HuH-7.5 (cell line): ENCODE measurements at regions not wholly inside any gene's neighbourhood (a gene's known extent, or its start where the extent isn't known, plus 50 kb on each side); places are given as distances from the start of the nearest gene placed in this dataset.
"Not testable (repeated sequence)": the region's sequence is repeated elsewhere in the genome, so short reads cannot be mapped to it uniquely, and the experiment has no call there.

ENCODE experiments used
- DNase-seq: peaks from one replicate; pipeline ENCODE4 v3.0.0; 2011; ENCODE audit warnings: low spot score

- peak; percentile 37 for DNase-seq
Measured at GRCh38 chr5:99060306-99061261, 131.8 kb upstream of the CHD1 start.

- DNase-seq, result no peak
Measured at GRCh38 chr5:99059685-99060084, 130.9 kb upstream of the CHD1 start.

DNA sequence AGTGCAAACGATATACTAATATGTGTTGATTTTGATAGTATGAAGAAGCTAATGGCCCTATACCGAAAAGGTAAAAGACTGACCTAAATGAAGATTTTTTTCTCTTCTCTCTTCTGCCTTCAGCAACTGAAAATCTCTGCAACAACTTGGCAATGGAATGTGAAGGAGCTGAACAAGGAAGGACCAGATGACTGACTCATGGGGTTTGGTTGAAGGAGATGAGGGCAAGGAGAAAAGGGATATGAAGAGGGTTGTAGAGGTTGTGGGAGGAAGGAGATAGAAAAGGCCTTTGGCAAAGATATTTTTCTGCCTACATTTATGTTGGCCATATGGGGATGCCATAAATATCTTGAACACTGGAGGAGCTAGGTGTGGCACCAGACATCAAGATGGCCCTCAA lies 129.7 kb upstream of the CHD1 start:
- no peak for DNase-seq

- no peak for DNase-seq
Measured at GRCh38 chr5:99054972-99055371, 126.2 kb upstream of the CHD1 start.

- no peak for DNase-seq
Measured at GRCh38 chr5:99045871-99046270, 117.1 kb upstream of the CHD1 start.

DNA sequence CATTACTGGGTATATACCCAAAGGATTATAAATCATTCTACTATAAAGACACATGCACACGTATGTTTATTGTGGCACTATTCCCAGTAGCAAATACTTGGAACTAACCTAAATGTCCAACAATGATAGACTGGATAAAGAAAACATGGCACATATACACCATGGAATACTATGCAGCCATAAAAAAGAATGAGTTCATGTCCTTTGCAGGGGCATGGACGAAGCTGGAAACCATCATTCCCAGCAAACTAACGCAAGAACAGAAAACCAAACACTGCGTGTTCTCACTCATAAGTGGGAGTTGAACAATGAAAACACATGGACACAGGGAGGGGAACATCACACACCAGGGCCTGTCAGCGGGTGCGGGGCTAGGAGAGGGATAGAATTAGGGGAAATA lies 114.5 kb upstream of the CHD1 start:
- not testable (repeated sequence) for DNase-seq

DNA sequence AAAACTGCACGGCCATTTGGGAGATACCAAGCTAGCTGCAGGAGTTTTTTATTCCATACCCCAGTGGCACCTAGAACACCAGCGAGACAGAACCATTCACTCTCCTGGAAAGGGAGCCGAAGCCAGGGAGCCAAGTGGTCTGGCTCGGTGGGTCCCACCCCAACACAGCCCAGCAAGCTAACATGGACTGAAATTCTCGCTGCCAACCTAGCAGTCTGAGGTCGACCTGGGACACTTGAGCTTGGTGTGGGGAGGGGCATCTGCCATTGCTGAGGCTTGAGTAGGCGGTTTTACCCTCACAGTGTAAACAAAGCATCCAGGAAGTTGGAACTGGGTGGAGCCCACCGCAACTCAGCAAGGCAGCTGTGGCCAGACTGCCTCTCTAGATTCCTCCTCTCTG lies 108.9 kb upstream of the CHD1 start:
- DNase-seq, result no peak

GRCh38 chr5:99035942-99036341 lies 107.1 kb upstream of the CHD1 start:
- DNase-seq, result no peak

DNA sequence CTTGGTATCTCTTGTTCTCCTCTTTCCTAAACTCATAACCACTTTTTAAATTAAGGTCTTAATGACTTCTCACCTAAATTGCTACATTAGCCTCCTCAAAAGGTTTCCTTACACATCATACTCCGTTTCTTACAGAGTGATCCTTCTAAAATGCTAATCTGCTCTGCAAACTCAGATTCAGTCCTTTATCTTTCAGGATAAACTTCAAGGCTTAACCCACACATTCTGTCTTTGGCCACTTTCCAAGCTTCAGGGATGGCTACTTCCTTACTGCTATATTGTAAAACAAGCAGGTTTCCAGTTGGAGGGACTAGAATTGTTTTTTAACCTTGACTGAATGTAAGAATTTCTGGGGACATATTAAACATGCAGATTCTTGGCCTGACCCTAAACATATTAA lies 105.5 kb upstream of the CHD1 start:
- DNase-seq, result no peak

GRCh38 chr5:99033014-99033900 lies 104.5 kb upstream of the CHD1 start:
- no peak for DNase-seq

DNA sequence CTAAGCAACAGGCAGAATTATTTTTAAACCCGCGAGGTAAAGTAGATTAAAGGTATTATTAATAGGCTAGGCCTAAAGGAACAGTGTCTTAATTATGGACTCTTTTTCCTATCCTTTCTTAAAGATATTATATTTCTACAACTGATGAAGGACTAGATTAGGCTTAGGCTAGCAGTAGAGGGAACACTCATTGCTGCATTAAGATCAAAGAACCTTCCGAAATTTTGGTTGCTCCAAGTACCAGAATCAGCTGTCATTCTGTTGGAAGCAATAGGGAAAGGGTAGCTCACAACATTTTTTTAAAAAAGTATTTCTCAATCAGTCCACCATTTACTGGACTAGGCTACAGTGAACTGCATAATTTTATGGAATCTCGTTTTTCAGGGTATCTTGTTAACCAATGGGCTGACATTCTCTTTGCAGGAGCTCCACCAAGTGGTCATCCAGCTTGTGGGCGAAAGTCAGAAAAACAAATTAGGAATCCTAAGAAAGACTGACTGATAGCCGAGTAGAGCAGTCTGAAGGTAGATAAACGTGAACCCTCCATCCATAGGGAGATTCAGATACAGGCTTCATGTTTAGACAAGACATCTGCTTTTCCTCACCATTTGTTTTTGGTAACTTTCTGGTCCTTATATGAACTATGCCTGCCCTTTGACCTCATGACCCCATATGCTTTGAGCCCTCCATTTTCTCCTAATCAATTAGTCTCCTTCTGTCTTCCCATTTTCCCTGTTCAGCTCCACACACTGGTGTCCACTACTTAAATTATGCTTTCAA lies 103.6 kb upstream of the CHD1 start:
- DNase-seq, result no peak

GRCh38 chr5:99030906-99031440 lies 102.2 kb upstream of the CHD1 start:
- no peak for DNase-seq

- no peak for DNase-seq
Measured at GRCh38 chr5:99029172-99029571, 100.4 kb upstream of the CHD1 start.

GRCh38 chr5:99028170-99028569 lies 99.4 kb upstream of the CHD1 start:
- not testable (repeated sequence) for DNase-seq

DNA sequence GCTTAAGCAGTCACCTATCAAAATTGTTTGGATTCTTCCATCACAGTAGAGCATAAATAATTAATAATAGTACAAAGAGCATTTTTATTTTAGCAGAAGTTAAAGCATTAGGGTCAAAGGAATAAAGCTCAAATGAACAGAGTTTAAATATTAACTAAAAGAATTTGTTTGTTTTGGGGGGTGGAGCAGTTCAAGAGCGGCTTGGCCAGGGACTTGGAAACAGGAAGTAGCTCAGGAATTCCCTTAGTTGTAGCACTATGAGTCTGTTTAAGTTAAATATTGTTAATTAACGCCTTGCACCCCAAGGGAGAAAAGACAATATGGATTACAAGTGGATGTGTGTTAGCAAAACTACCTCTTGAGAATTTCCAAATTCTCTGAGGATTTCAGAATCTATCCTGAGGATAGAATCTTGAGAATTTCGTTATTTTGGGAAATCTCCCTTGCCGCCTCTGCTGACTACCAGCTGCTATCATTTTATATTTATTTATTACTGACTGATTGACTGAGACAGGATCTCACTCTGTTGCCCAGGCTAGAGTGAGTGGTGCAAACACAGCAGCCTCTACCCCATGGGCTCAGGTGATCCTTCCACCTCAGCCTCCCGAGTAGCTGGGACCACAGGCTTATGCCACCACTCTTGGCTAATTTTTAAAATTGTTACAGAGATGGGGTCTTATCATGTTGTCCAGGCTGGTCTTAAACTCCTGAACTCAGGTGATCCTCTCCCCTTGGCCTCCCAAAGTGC lies 96.7 kb upstream of the CHD1 start:
- no peak for DNase-seq

DNA sequence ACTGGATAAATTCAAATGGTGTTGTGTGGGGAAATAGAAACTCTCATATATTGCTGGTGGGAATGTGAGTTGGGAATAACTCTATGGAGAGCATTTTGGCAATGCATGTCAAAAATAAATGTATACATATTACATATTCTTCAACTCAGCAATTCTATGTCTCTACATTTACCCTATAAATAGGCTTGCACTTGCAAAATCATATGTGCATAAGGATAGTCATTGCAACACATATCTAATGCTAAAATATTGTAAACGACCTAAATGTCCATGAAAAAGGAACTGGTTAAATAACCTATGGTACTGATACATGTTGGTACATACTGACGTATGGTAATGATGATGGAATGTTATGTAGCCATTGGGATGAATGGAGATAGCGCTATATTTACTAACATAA lies 94.5 kb upstream of the CHD1 start:
- no peak for DNase-seq

GRCh38 chr5:99022250-99022649 lies 93.4 kb upstream of the CHD1 start:
- DNase-seq, result no peak

DNA sequence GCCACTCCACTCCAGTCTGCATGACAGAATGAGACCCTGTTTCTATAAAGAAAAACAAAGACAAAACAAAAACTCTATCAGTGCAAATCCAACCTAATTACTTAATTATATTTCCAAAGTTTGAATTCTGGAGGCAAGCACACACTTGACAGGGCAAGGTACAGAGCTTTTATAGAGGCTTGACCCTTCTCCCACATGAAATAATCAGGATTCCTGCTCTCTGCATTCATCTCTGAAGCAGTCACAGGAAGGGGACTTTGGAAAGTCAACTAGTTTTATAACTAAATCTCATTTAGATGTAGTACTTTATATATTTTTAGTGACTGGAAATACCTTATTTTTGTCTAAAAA lies 91.9 kb upstream of the CHD1 start:
- no peak for DNase-seq

DNA sequence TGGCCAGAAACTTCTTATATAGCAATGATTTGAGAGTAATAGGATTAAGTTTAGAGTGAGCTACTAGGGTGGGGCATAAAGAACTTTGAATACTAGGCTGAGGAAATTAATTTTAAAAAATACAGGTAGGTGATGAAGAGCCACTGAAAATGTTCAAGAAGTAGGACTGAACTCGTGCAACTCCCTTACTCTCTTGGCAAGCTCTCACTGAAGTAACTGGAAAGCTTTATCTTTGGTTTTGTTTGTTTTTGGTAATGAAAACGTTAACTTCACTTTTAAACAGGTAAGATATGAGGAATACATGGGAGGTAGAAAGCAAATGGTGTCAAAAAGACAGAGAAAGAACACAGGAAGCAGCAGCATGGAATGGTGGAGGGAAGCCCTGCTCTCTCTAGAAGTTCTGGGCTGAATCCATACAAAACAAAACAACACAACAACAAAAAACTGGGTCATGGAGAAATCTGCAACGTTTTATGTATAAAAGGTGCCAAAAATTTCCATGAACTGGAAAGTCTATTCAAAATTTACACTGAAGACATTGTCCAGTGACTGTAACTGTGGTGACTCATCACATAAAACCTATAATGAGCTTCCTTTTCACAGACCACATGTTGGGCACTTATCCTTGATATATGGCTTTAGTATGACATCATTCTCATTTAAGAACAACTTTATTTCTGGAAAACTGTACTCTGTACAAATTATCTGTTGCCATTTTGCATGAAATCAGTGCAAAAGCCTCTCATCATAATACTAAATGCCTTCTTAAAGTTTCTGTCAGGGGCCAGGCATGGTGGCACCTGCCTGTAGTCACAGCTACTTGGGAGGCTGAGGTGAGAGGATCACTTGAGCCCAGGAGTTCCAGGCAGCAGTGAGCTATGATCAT lies 91.2 kb upstream of the CHD1 start:
- DNase-seq, result no peak

- DNase-seq, result no peak
Measured at GRCh38 chr5:99019254-99019653, 90.4 kb upstream of the CHD1 start.
